ENCODE measurements at regions not wholly inside any gene's neighbourhood (a gene's known extent, or its start where the extent isn't known, plus 50 kb on each side); places are given as distances from the start of the nearest gene placed in this dataset.

DNA sequence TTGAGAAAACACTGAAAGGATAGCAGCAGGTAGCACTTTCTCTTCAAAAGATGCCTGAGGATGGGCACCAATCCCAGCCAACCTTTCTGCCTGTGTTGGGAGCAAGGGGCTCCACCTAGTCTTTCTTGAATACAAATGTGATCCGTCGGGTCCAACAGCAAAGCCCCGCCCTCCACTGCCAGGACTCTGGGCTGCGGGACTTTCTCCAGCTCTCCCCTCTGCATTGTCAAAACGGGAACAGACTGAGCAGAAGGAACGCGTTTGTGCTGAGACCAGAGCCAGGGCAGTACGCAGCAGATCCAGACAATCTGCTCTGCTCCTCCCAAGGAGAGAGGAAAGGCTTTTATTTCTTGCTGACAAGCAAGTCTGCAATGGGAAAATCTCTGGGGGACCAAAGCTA, 139.7 kb downstream of the SEC61B start:
- Histone ChIP-seq H2BK5ac (ENCODE audit: insufficient read length, low read length) (no peak overlapping the region), H2AK5ac (ENCODE audit: insufficient read length, low read length) (no peak overlapping the region), H3K18ac (ENCODE audit: insufficient read length, low read depth, low read length) (no peak overlapping the region), H3K14ac (ENCODE audit: insufficient read depth, low read length) (no peak overlapping the region), H2BK120ac (ENCODE audit: low read depth, low read length, poor library complexity, severe bottlenecking) (no peak overlapping the region), H3K79me1 (ENCODE audit: insufficient read depth, low read depth, low read length, poor library complexity, severe bottlenecking) (no peaks in the 10 kb centered on the region), H3K79me2 (ENCODE audit: insufficient read depth, low read length) (no peaks in the 10 kb centered on the region), H3K27ac (ENCODE audit: insufficient read length, low read depth, low read length) (no peak overlapping the region), H3K23me2 (ENCODE audit: insufficient read length, low read depth, low read length, poor library complexity, severe bottlenecking) (no peaks in the 10 kb centered on the region), H3K56ac (ENCODE audit: insufficient read length, low read depth, low read length) (no peak overlapping the region), H2BK15ac (ENCODE audit: low read depth, low read length) (no peak overlapping the region), H2BK20ac (ENCODE audit: low read depth, low read length, poor library complexity, severe bottlenecking) (no peak overlapping the region), H2BK12ac (ENCODE audit: insufficient read length, low read depth, low read length) (no peak overlapping the region), H2AFZ (ENCODE audit: low read length) (no peak overlapping the region), H3K9me3 (ENCODE audit: control insufficient read depth, low read depth, low read length) (no peaks in the 10 kb centered on the region), H3T11ph (ENCODE audit: low read length) (no peak overlapping the region), H3K27me3 (ENCODE audit: insufficient read depth, low read length) (no peaks in the 10 kb centered on the region), H4K8ac (replicated peaks; ENCODE audit: insufficient read length, low read depth, low read length) (no peak overlapping the region), H3K4me1 (ENCODE audit: insufficient read depth, low read length) (no peaks in the 10 kb centered on the region), H4K20me1 (ENCODE audit: control insufficient read depth, insufficient read depth, insufficient read length) (no peaks in the 10 kb centered on the region), H4K91ac (ENCODE audit: insufficient read length, low read depth, low read length) (no peak overlapping the region), H3K4ac (ENCODE audit: low read depth, low read length) (no peak overlapping the region), H4K5ac (ENCODE audit: insufficient read length, low read depth, low read length) (no peak overlapping the region), H3K9ac (ENCODE audit: extremely low read depth, insufficient read length, low read length) (no peak overlapping the region), H3K23ac (ENCODE audit: insufficient read length, low read depth, low read length) (no peak overlapping the region), H3K4me2 (ENCODE audit: insufficient read depth, insufficient read length, low read length) (no peak overlapping the region)
- Mint-ChIP-seq H3K4me3 (no peak overlapping the region), H3K27me3 (ENCODE audit: low read depth) (peaks cover 13% of the 10 kb centered on the region), H3K9me3 (no peaks in the 10 kb centered on the region), H3K27ac (no peak overlapping the region; a peak in 2 of 7 replicates), H3K4me1 (peaks cover 11 to 17% of the 10 kb centered on the region in 2 experiments), H3K36me3 (ENCODE audit: insufficient read depth in 1 of 3, low read depth in 3 of 3) (no peaks in the 10 kb centered on the region)
- TF ChIP-seq, protein P1, sequence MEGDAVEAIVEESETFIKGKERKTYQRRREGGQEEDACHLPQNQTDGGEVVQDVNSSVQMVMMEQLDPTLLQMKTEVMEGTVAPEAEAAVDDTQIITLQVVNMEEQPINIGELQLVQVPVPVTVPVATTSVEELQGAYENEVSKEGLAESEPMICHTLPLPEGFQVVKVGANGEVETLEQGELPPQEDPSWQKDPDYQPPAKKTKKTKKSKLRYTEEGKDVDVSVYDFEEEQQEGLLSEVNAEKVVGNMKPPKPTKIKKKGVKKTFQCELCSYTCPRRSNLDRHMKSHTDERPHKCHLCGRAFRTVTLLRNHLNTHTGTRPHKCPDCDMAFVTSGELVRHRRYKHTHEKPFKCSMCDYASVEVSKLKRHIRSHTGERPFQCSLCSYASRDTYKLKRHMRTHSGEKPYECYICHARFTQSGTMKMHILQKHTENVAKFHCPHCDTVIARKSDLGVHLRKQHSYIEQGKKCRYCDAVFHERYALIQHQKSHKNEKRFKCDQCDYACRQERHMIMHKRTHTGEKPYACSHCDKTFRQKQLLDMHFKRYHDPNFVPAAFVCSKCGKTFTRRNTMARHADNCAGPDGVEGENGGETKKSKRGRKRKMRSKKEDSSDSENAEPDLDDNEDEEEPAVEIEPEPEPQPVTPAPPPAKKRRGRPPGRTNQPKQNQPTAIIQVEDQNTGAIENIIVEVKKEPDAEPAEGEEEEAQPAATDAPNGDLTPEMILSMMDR (conservative IDR thresholded peaks at IDR 0.05), result no peak
- DNase-seq, result peak; percentile 46
- no CpG with 5 or more reads among the region's 8 CpGs for WGBS (ENCODE audit: extremely low coverage, insufficient read length, low lambda C conversion rate)
